ENCODE measurements at regions not wholly inside any gene's neighbourhood (a gene's known extent, or its start where the extent isn't known, plus 50 kb on each side); places are given as distances from the start of the nearest gene placed in this dataset.

GRCh38 chr11:97354026-97354425, 964.2 kb downstream of the JRKL start:
- Histone ChIP-seq H4K91ac (ENCODE audit: insufficient read length, low read depth, low read length) (no peak overlapping the region), H4K8ac (replicated peaks; ENCODE audit: insufficient read length, low read depth, low read length) (no peak overlapping the region), H2AFZ (ENCODE audit: low read length) (no peak overlapping the region), H3K14ac (ENCODE audit: insufficient read depth, low read length) (no peak overlapping the region), H3K27ac (ENCODE audit: insufficient read length, low read depth, low read length) (no peak overlapping the region), H3K79me2 (ENCODE audit: insufficient read depth, low read length) (no peaks in the 10 kb centered on the region), H4K20me1 (ENCODE audit: control insufficient read depth, insufficient read depth, insufficient read length) (no peaks in the 10 kb centered on the region), H3K56ac (ENCODE audit: insufficient read length, low read depth, low read length) (no peak overlapping the region), H3K9ac (ENCODE audit: extremely low read depth, insufficient read length, low read length) (no peak overlapping the region), H4K5ac (ENCODE audit: insufficient read length, low read depth, low read length) (no peak overlapping the region), H3K27me3 (ENCODE audit: insufficient read depth, low read length) (no peaks in the 10 kb centered on the region), H3K18ac (ENCODE audit: insufficient read length, low read depth, low read length) (no peak overlapping the region), H2BK15ac (ENCODE audit: low read depth, low read length) (no peak overlapping the region), H3K23me2 (ENCODE audit: insufficient read length, low read depth, low read length, poor library complexity, severe bottlenecking) (no peaks in the 10 kb centered on the region), H2BK5ac (ENCODE audit: insufficient read length, low read length) (no peak overlapping the region), H2AK5ac (ENCODE audit: insufficient read length, low read length) (no peak overlapping the region), H2BK120ac (ENCODE audit: low read depth, low read length, poor library complexity, severe bottlenecking) (no peak overlapping the region), H3K4me2 (ENCODE audit: insufficient read depth, insufficient read length, low read length) (no peak overlapping the region), H3K79me1 (ENCODE audit: insufficient read depth, low read depth, low read length, poor library complexity, severe bottlenecking) (no peaks in the 10 kb centered on the region), H3T11ph (ENCODE audit: low read length) (no peak overlapping the region), H3K4me1 (ENCODE audit: insufficient read depth, low read length) (no peaks in the 10 kb centered on the region), H2BK20ac (ENCODE audit: low read depth, low read length, poor library complexity, severe bottlenecking) (no peak overlapping the region), H3K23ac (ENCODE audit: insufficient read length, low read depth, low read length) (no peak overlapping the region), H2BK12ac (ENCODE audit: insufficient read length, low read depth, low read length) (no peak overlapping the region), H3K4ac (ENCODE audit: low read depth, low read length) (no peak overlapping the region), H3K9me3 (ENCODE audit: control insufficient read depth, low read depth, low read length) (no peaks in the 10 kb centered on the region)
- H3K36me3 Mint-ChIP-seq (ENCODE audit: insufficient read depth in 1 of 3, low read depth in 3 of 3), result no peaks in the 10 kb centered on the region
- WGBS (ENCODE audit: extremely low coverage, insufficient read length, low lambda C conversion rate), result no CpG with 5 or more reads among the region's 1 CpG
- peaks cover 13 to 30% of the 10 kb centered on the region in 2 experiments for H3K4me1 Mint-ChIP-seq
- no peaks in the 10 kb centered on the region for H3K27me3 Mint-ChIP-seq (ENCODE audit: low read depth)
- no peak for DNase-seq
- no peak for TF ChIP-seq CTCF (conservative IDR thresholded peaks at IDR 0.05)
- H3K27ac Mint-ChIP-seq, result peak overlapping the region in 1 of 3 experiments; percentile 29; a peak in 2 of 7 replicates
- no peak overlapping the region for H3K4me3 Mint-ChIP-seq
- H3K9me3 Mint-ChIP-seq, result no peaks in the 10 kb centered on the region; a peak in 1 of 5 replicates
